Midbrain (tissue), 1 donor: ENCODE measurements at regions not wholly inside any gene's neighbourhood (a gene's known extent, or its start where the extent isn't known, plus 50 kb on each side); places are given as distances from the start of the nearest gene placed in this dataset.
"Not testable (repeated sequence)": the region's sequence is repeated elsewhere in the genome, so short reads cannot be mapped to it uniquely, and the experiment has no call there.

ENCODE experiments used
- DNase-seq: peaks from one replicate; lab custom pipeline; 2025; lab: John Stamatoyannopoulos, UW

DNA sequence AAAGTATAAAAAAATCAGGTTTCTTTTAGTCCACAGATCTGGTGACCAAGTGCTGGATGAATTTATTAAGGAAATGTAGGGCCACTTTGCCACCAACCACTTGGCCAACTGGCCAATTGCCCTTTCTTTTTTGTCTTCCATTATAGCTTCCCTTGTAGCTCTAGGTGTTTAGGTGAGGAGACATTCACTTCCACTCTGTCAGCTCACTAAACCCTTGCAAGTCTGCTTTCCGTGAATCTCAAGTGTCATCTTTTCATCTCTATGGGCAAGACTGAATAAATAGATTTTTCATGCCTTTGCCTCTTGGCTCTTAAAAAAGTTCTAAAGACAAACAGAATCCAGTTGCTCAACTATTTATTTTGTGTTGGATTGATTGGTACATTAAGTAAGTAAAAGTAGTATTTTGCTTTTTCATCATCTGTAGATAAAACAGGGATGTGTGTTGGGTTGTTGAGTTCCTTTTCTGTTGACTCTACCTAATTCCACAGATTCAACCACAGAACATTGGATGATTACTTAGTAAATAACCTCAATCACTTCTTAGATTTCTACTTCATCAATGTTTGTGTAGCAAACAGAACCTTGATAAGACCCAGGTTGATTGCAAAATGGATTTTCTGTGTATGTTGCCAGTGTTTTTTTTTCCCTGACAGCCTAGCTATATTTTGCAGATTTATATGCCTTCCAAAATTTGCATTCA lies 68.1 kb upstream of the GRXCR1 start:
- DNase-seq: no peak

DNA sequence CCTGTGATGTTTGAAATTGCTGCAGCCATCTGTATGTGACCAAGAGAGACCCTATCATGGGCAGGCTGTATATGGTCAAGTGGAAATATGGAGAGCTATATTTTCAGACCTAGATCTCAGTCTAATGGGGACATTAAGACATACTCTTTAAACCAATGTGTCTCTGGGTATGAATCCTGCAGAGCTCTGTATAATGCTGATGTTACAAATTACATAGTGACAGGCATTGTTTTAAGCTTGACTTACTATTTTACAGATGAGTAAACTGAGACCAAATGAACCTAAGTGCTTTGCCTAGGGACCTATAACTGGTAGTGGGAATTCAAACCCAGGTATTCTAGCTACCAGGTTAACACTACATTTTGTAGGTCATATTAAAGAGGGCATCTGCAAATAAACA lies 71.3 kb upstream of the GRXCR1 start:
- no peak for DNase-seq

DNA sequence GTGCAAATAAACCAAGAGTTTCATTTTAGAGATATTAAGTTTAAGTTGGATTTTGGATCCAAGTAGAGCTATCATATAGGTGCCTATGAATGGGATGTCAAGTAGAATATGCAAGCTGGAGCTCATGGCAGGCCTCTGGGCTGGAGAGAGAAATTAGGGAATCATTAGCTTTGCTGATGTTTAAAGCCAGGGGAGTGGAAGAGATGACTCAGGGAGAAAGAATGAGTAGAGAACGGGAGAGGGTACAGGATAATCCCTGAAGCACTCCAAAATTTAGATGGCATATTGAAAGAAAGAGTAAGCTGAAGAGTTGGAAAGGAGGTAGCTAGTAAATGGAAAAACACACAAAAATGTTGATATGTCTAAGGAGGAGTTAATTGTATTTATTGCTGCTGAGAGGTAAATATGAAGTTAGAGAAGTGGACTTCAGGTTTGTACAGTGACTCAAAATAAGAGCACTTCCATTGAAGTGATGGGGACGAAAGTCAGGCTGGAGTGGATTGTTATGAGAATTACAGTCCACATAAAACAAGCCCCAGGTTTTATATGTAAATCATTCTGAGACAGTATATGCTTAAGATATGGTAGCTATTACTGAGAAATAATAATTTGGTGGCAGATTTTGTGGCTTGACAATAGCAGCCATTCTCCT lies 72.5 kb upstream of the GRXCR1 start:
- DNase-seq: no peak

DNA sequence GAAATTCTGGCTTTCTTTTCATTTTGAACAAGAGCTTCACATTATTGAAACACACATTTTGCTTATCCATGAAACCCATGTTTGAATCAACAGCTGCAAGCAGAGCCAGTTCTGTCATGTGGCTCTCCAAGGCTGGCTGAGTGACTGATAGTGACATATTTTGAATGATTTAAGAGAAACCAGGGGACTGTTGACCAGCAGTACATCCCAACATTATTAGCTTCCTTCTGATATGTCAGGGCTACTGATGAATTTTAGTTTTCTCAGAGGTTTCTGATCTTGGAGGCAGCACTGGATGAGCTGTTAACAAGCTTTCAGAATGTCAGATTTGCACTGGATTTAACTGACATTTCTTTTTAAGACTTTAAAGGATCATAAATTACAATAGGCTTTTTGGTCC lies 74.6 kb upstream of the GRXCR1 start:
- no peak for DNase-seq

DNA sequence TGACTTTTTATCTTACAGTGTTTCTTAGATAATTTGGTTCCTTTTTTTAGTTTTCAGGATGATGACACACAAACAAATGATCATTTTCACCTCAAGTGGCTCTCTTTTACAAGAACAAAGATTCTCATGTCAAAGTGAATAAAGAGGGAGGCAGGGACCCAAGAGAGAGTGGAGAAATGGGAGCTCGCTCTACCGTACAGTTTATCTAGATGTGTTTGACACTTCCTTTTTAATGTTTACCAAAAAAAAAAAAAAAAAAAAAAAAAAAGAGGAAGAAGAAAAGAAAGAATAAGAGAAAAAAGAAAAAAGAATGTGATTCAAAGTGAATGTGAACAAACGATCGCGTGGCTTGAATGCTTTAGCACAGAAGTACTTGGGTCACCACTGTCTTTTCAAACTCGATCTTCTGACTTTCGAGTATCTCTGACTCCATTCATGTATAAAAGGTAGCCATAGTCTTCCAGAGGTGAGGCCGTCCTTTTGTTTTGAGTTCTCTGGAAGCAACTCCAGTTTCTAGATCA lies 75.6 kb upstream of the GRXCR1 start:
- DNase-seq: no peak

DNA sequence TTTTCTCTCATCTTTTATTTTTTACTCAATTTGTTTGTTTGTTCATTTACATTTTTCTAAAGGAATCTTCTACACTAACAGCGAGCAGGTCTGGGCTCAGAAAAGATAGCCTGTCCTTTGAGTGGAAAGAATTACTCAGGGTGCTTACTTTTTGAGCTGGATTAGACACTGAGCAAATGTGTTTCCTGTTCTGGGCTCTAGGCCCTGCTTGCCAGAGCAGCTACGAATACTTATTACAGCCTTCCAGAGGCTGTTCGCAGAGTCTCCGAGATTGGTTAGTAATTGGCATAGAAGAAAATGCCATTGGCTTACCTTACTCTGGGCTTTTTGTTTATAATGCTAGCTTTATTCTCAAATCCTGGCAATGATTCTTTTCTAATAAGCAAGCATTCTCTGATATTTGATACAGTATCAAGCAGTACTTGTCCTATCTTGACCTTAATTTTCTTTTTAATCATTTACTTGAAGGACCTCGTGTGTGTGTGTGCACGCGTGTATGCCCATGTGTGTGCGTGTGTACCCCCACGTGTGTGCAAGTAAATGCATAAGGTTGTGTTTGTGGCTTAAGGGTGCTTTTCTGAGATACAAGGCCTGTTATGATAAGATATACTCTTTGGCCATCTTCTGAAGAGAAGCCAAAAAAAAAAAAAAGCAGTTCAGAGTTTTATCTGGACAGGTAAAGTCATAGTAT lies 76.2 kb upstream of the GRXCR1 start:
- no peak for DNase-seq

DNA sequence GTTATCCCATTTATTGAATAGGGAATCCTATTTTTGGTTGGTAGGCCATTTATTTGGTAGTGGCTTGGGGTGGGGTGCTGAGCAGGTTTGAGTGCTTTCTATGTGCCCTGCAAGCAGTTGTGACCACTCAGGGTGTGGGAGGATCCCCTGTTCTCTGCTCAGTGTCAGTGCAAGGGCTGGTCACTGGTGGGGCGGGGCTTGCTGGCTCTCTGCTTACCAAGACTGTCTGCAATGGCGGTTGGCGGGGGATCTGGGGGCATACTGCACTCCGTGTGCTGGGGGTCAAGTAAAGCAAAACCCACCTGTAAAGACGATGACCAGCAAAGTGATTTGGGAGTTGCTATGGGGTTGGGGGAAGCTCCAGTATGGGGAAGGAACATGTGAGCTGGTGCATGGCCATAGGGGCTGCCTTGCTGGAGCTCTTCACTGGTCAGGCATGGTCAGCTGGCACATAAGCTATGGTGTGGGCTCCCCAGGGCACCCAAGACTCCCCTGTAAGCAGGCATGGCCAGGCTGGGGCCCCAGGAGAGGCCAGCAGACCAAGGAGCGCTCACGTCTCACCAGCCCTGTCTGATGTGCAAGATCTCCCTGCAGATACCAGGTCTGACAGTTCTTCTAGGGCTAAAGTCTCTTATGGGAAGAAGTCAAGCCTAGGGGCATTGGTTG lies 83.0 kb upstream of the GRXCR1 start:
- DNase-seq: no peak

DNA sequence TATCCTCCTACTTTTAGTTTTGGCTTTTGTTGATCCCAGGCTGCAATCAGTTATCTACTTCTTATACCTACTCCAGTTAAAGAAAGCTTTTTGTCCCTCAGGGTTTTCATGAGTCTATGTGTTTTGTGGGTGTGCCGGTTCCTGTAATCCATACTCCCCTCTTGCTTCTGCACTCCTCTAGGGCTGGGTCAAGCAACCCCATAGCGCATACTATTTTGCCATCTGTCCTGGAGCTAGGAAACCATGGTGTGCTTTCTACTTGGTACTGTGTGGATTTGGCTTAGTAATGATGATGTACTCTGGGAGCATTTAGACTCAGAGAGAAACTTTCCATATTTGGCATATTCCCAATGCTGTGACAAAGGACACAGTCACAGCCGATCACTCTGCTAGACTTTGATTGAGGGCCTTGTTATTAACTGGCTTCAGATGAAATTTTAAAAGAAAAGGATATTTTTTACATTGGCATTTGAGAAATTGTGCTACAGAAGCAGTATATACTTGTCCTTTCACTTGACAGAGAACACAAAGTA lies 86.1 kb upstream of the GRXCR1 start:
- DNase-seq: peak; percentile 39

DNA sequence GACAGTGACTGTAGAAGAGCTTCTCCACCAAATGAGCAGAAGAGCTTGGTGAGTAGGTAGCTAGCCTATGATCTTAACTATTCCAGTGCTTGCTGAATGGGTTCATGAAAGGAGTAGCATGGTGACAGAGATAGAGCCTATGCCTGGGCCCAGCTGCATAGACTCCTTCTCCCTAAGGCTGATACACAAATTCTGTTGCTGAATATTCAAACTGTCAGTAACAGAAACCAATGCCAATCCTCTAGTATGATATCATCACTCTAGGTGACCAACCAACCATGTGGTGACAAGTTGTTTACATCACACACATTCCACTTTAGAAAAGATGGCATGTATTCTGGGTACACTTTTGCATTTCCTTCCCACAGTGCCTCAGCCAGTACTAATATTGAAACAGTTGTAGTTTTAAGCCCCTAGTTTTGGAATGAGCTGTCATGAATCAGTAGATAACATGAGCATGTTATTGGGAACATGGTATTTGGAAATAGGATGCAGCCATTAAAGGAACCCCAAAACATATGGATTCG lies 103.4 kb upstream of the GRXCR1 start:
- DNase-seq: no peak

DNA sequence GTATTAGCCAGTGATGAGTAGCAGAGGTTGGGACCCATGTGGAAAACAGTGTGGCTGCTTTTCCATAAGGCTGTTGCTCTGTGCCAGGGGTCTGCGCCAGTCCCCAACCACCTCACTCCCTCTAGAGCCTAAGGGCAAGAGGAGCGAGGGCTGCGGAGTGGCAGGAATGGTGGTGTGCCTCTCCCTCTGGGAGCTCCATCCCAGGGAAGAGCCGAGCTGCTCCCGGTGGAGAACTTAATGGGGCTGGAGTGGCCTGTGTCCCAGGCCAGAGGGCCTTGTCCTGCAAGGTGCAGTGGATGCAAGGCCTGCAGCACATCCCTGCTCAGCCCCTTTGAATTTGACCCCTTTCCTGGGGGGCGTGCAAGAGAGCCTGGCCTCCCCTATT lies 105.4 kb upstream of the GRXCR1 start:
- no peak for DNase-seq

DNA sequence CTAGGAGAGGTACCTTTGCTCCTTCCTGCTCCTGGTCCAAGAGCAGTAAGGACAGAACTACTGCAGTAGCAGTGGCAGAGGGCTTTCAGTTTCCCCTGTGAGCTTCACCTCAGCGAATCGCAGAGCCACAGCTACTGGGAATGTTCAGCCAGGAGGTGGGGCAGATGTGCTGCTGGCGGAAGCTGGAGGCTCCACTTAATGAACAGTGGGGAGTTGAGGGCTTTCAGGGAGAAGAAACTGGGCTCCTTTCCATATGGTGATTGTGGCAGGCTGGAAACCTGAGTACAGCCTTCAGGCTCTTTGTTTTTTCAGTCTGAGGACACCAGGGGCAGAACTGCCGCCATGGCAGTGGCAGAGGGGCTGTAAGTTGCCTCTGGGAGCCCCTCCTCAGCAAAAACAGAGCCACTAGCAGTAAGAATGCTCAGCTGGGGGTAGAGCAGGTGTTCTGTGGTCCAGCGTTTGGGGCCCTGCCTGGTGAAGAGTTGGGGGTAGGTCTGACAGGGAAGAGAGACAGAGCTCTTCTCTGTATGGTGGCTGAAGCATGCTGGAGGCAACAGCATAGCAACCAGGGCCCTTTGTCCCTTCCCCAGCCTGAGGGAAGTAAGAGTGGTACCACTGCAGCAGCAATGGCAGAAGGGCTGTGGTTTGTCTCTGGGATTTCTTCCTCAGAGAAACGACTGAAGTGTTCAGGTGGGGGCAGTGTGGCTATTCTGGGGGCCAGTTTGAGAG lies 106.0 kb upstream of the GRXCR1 start:
- DNase-seq: no peak

DNA sequence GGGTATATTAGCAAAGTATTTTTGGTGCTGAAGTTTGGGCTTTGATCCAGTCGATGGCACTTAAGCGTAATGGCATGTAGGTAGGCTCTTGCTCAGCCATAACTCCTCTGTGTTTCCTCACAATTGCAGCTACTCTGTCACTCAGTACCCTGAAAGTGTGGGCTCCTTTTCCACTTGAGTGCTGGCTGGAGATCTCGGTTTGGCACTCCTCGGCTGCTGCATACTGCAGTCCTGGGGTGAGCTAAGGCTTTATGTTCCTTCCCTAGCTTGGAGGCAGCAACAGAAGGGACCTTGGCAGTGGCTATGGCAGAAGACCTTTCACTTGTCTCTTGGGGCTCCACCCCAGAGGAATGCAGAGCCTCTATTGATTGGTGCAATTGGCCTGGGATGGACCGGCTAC lies 106.7 kb upstream of the GRXCR1 start:
- DNase-seq: no peak

DNA sequence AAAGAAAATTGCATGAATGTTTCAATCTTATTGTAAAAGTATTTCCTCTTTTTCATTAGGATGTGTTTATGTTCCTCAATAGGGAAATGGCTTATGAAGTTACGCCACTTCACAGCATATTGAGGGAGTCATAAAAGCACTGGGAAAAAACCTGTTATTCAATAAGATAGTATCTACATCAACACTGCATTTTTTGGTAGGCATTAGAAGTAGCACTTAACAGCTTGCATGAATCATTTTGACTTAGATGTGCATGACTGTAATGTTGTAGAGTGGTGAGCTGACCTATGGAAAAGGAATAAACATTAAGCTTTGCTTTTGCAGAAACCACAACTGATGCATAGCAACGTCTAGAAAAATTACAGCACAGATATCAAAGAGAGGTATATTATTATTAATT lies 111.2 kb upstream of the GRXCR1 start:
- DNase-seq: no peak

DNA sequence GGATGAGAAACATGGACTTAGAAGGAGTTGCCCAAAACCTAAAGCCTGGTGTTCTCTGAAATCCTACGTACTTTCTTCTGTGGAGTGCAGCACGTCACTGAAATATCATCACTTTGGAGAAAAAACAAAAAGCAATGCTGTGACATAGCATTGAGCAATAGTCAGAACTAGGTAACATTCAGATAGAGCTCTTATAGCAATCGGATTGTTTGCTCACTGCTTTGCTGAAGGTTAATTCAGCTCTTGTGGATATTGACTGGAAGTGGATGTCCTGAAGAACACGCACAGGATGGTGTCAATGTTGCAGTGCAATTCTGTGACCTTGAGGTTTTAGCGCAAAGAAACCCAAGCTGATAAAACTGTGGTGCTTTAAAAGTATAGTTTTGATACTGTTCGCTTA lies 114.2 kb upstream of the GRXCR1 start:
- no peak for DNase-seq

DNA sequence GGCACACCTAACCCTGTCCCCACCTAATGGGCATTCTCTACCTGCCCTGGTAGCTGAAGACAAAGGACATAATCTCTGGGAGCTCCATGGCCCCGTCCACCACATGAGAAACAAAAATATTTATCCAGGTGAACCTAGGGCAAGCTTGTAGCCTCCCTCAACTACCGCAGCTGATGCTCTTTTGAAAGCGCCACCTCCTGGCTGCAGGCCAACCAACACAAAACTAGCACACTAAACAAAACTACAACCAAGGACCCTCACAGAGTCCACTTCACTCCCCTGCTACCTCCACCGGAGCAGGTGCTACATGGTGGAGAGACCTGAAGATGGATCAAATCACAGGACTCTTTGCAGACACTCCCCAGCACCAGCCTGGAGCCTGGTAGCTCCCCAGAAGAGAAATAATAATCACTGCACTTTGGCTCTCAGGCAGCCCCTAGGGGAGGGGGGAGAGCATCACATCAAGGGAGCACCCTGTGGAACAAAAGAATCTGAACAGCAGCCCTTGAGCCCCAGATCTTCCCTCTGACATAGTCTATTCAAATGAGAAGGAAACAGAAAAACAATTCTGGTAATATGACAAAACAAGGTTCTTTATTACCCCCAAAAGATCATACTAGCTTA lies 111.3 kb upstream of the ATP8A1 start:
- DNase-seq: no peak

DNA sequence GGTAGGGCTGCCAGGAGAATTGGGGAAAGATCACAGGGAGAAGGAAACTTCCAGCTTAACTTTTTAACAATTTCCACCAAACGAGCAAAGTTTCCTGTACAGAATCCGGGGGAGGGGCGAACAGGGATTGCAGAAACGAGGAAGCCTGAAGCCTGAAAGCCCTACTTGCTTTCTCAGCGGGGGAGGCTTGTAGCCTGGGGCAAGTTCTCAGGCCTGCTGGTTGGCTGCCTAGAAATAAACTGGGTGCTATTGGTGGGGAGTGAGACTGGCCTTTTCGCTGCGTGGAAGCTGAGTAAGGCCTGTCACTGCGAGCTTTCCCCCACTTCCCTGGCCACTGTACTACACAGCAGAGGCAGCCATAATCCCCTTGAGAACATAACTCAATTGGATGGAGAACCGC lies 110.8 kb upstream of the ATP8A1 start:
- DNase-seq: no peak

DNA sequence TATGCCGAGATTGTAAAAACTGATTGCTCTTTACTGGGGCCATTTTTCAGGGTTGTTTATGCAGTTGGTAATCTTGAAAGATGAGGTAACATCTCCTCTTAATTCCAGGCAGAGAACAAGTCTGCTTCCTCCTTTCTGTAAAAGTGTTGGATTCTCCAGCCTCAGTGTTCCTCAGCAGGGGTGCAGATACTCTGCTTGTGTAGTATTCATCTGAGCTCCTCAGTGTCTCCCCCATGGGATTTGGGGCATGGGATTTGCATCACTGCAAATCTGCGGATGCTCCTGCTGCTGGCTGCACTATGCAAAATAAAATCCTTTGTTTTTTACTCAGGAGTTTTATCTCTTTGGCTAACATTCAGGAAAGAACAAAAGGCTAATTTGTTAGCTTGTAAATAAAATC lies 104.9 kb upstream of the ATP8A1 start:
- DNase-seq: no peak

DNA sequence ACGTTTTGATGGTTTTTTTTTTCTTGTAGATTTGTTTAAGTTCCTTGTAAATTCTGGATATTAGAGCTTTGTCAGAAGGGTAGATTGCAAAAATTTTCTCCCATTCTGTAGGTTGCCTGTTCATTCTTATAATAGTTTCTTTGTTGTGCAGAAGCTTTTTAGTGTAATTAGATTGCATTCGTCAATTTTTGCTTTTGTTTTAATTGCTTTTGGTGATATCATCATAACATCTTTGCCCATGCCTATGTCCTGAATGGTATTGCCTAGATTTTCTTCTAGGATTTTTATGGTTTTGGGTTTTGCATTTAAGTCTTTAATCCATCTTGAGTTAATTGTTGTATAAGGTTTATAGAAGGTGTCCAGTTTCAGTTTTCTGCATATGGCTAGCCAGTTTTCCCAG lies 98.1 kb upstream of the ATP8A1 start:
- DNase-seq: not testable (repeated sequence)

DNA sequence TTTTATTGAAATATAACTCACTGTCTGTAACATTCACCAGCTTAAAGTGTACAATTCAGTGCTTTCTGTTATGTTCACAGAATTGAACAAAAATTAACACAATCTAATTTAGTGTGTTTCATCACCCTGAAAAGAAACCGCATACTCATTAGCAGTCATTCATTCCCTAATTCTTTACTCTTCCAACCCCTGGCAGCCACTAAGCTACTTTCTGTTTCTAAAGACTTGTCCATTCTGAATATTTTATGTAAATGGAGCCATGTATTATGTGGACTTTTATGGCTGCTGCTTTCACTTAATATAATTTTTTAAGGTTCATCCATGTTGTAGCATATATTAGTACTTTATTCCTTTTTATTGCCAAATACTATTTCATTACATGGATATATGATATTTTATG lies 94.7 kb upstream of the ATP8A1 start:
- no peak for DNase-seq

DNA sequence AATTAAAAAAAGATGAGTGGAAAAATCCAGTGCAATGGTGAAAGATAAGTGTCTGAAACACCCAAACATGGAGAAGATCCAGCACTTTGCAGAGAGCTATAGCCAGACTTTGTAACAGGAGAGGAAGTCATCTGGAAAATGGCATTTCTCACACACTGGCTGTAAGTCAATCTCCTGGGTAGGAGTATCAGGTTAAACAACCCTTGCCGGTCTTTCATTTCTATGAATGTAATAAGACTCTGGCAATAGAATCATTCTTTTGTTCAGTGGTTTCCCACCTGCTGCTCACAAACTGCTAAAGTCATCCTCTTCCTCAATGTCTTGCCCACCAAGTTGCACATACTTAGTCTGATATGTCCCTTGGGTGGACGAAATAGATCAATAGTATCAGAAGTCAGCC lies 94.0 kb upstream of the ATP8A1 start:
- DNase-seq: no peak

DNA sequence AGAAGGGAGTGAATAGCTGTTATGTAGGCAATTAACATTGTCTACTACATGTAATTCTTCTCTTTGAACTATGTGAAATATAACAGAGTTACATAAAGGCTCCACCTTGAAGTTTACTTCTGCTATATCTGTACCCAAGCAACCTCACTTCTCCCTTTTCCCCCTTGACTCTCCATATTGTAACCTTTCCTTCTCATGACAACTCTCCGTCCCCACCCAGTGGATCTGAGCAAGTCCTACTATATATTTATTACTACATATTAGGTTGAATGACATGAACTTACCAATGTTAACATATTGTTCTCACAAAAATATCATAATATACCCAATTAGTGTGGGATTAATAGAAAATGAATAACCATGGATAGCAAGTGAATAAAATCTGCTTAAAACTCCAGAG lies 93.2 kb upstream of the ATP8A1 start:
- peak; percentile 45 for DNase-seq
